Endothelial cell of umbilical vein (primary cell): ENCODE measurements at regions not wholly inside any gene's neighbourhood (a gene's known extent, or its start where the extent isn't known, plus 50 kb on each side); places are given as distances from the start of the nearest gene placed in this dataset.

ENCODE experiments used
- EZH2 ChIP-seq: IDR thresholded peaks from 2 replicates; pipeline ENCODE4 v1.6.1; 2012; ENCODE audit warnings: borderline replicate concordance, low read depth, mild to moderate bottlenecking, moderate library complexity, low read length, inconsistent platforms; ENCODE audit not compliant: severe bottlenecking
- GATA2 ChIP-seq: IDR thresholded peaks from 2 replicates; pipeline ENCODE4 v1.7.0; 2011; ENCODE audit warnings: low read depth, mild to moderate bottlenecking, moderate library complexity, mixed read lengths, low read length; ENCODE audit not compliant: insufficient read length, insufficient read depth
- JUN ChIP-seq: IDR thresholded peaks from 2 replicates; pipeline ENCODE4 v1.6.1; 2011; ENCODE audit warnings: borderline replicate concordance, low read depth; ENCODE audit not compliant: insufficient read length, insufficient read depth
- POLR2A ChIP-seq: IDR thresholded peaks from 2 replicates; pipeline ENCODE4 v1.6.1; 2012; ENCODE audit warnings: low read depth, mild to moderate bottlenecking, control low read depth, low read length
- POLR2AphosphoS5 ChIP-seq: IDR thresholded peaks from 2 replicates; pipeline ENCODE4 v1.6.1; 2012; ENCODE audit warnings: low read depth, mild to moderate bottlenecking, control low read depth, low read length, moderate library complexity; ENCODE audit not compliant: insufficient read depth
- TF ChIP-seq, protein P1 (sequence below), 2 donors: IDR thresholded peaks; 1 replicate in 1 of 2; 2 replicates in 1 of 2; pipeline ENCODE4 v1.5.1; 2011; ENCODE audit warnings: low read length in 2 of 2, mild to moderate bottlenecking in 2 of 2, moderate library complexity in 2 of 2, control low read depth in 1 of 2, inconsistent platforms in 1 of 2, low read depth in 1 of 2; ENCODE audit not compliant: insufficient read depth in 1 of 2; ENCODE audit errors: extremely low read depth in 1 of 2
- TF ChIP-seq, protein P2 (sequence below): IDR thresholded peaks from 2 replicates; pipeline ENCODE4 v1.6.1; 2011; ENCODE audit not compliant: insufficient read depth, insufficient read length

DNA sequence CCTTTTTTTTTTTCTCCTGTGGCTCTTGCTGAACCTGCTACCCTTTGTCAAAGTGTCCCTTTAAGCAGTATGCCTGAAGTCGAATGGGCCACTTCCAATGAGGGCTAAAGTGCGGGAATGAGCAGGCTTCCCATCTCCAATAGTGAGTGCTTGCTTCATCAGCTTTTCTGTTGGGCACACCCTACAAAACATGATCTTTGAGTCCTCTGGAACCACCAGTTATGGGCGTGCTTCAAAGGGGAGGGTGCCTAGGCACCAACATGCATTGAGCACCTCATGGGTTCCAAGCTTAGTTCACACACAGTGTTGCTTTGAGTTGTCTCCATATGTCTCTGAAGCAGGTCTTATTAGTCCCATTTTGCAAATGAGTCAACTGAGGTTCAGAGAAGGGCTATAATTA lies 132.8 kb upstream of the CPEB4 start:
- TF ChIP-seq, protein P1, sequence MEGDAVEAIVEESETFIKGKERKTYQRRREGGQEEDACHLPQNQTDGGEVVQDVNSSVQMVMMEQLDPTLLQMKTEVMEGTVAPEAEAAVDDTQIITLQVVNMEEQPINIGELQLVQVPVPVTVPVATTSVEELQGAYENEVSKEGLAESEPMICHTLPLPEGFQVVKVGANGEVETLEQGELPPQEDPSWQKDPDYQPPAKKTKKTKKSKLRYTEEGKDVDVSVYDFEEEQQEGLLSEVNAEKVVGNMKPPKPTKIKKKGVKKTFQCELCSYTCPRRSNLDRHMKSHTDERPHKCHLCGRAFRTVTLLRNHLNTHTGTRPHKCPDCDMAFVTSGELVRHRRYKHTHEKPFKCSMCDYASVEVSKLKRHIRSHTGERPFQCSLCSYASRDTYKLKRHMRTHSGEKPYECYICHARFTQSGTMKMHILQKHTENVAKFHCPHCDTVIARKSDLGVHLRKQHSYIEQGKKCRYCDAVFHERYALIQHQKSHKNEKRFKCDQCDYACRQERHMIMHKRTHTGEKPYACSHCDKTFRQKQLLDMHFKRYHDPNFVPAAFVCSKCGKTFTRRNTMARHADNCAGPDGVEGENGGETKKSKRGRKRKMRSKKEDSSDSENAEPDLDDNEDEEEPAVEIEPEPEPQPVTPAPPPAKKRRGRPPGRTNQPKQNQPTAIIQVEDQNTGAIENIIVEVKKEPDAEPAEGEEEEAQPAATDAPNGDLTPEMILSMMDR (IDR thresholded peaks at IDR 0.05; ENCODE audit: extremely low read depth in 1 of 2, insufficient read depth in 1 of 2, low read depth in 1 of 2, low read length in 2 of 2): no peak
- TF ChIP-seq EZH2 (no peak), POLR2A (no peak), JUN (no peak), POLR2AphosphoS5 (no peak), GATA2 (no peak)
- TF ChIP-seq, protein P2, sequence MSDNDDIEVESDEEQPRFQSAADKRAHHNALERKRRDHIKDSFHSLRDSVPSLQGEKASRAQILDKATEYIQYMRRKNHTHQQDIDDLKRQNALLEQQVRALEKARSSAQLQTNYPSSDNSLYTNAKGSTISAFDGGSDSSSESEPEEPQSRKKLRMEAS: no peak
